Sigmoid colon (tissue), 4 donors: ENCODE measurements at regions not wholly inside any gene's neighbourhood (a gene's known extent, or its start where the extent isn't known, plus 50 kb on each side); places are given as distances from the start of the nearest gene placed in this dataset.

ENCODE experiments used
- CTCF ChIP-seq, 4 experiments: fragments of 450-650 bp in 3 of 4; fragments of 200-600 bp in 1 of 4; IDR thresholded peaks; one replicate each; pipeline ENCODE4 v1.5.1; 2016 to 2019; ENCODE audit warnings: antibody characterized with exemption in 4 of 4, mild to moderate bottlenecking in 3 of 4, moderate library complexity in 2 of 4
- POLR2AphosphoS5 ChIP-seq, 4 donors: sonication (generic); formaldehyde crosslinking; IDR thresholded peaks; one replicate each; pipeline ENCODE4 v1.6.1; 2017; ENCODE audit warnings: antibody characterized with exemption in 4 of 4

DNA sequence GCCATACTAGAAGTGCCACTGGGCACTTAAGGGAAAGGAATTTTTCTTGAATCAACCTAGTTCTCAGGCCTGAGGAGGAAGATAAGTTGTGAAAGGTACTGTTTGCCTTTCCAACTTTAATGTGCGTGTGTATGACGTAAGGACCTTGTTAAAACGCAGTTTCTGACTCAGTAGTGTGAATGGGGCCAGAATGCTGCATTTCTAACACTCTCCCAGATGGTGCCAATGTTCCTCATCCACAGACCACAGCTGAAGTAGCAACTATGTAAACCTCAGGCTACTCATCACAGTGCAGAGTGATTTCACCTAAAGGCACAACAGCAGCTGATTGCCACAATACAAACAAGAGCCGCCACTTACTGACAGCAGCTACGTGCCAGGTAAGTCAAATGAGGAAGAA lies 103.6 kb downstream of the OTOL1 start:
- TF ChIP-seq CTCF (IDR thresholded peaks at IDR 0.05) (no peak), POLR2AphosphoS5 (IDR thresholded peaks at IDR 0.05) (no peak)
